ENCODE measurements at regions not wholly inside any gene's neighbourhood (a gene's known extent, or its start where the extent isn't known, plus 50 kb on each side); places are given as distances from the start of the nearest gene placed in this dataset.
"Not testable (repeated sequence)": the region's sequence is repeated elsewhere in the genome, so short reads cannot be mapped to it uniquely, and the experiment has no call there.

- DNase-seq = no peak
- no peaks in the 10 kb centered on the region for H3K36me3 ChIP-seq
- intact Hi-C loops (cut with DNase I; ENCODE audit: low total_unique reads) = no loop called here
- H3K4me3 ChIP-seq = no peak overlapping the region
- no peaks in the 10 kb centered on the region for H3K27me3 ChIP-seq
- no peak for TF ChIP-seq CTCF (IDR thresholded peaks at IDR 0.05 in 4 of 5, conservative IDR thresholded peaks at IDR 0.05 in 1 of 5)
- no peak for TF ChIP-seq POLR2A (IDR thresholded peaks at IDR 0.05)
- H3K9me3 ChIP-seq = no peaks in the 10 kb centered on the region
- no peak for ATAC-seq
- no peaks in the 10 kb centered on the region for H3K4me1 ChIP-seq
- no peak overlapping the region for H3K27ac ChIP-seq
- in situ Hi-C loops (cut with MboI; ENCODE audit: low sequenced_read_pairs in 4 of 4) = no loop called here
Measured at GRCh38 chr1:213511173-213511572, 460.1 kb downstream of the RPS6KC1 start.

- intact Hi-C loops (cut with DNase I; ENCODE audit: low total_unique reads) (no loop called here), in situ Hi-C loops (cut with MboI; ENCODE audit: low sequenced_read_pairs in 4 of 4) (no loop called here)
- Histone ChIP-seq H3K4me1 (no peaks in the 10 kb centered on the region), H3K27me3 (no peaks in the 10 kb centered on the region), H3K36me3 (no peaks in the 10 kb centered on the region), H3K9me3 (no peaks in the 10 kb centered on the region), H3K27ac (no peak overlapping the region), H3K4me3 (no peak overlapping the region)
- ATAC-seq (no peak), DNase-seq (no peak)
- TF ChIP-seq POLR2A (IDR thresholded peaks at IDR 0.05) (no peak), CTCF (IDR thresholded peaks at IDR 0.05 in 4 of 5, conservative IDR thresholded peaks at IDR 0.05 in 1 of 5) (no peak)
Measured at GRCh38 chr1:213512316-213512715, 461.3 kb downstream of the RPS6KC1 start.

- in situ Hi-C loops (cut with MboI; ENCODE audit: low sequenced_read_pairs in 4 of 4) (no loop called here), intact Hi-C loops (cut with DNase I; ENCODE audit: low total_unique reads) (no loop called here)
- no peaks in the 10 kb centered on the region for H3K4me1 ChIP-seq
- DNase-seq (no peak), ATAC-seq (no peak)
- H3K4me3 ChIP-seq = no peak overlapping the region
- no peak overlapping the region for H3K27ac ChIP-seq
- no peaks in the 10 kb centered on the region for H3K27me3 ChIP-seq
- no peaks in the 10 kb centered on the region for H3K36me3 ChIP-seq
- no peaks in the 10 kb centered on the region for H3K9me3 ChIP-seq
- TF ChIP-seq POLR2A (IDR thresholded peaks at IDR 0.05) (no peak), CTCF (IDR thresholded peaks at IDR 0.05 in 4 of 5, conservative IDR thresholded peaks at IDR 0.05 in 1 of 5) (no peak)
Measured at GRCh38 chr1:213513006-213513405, 462.0 kb downstream of the RPS6KC1 start.

- intact Hi-C loops (cut with DNase I; ENCODE audit: low total_unique reads); H3K9me3 ChIP-seq; in situ Hi-C loops (cut with MboI; ENCODE audit: low sequenced_read_pairs in 4 of 4); H3K36me3 ChIP-seq; H3K27ac ChIP-seq; H3K4me1 ChIP-seq; H3K4me3 ChIP-seq; ATAC-seq; H3K27me3 ChIP-seq; DNase-seq: not testable (repeated sequence)
Measured at GRCh38 chr1:213514408-213515179, 463.6 kb downstream of the RPS6KC1 start.

- Histone ChIP-seq H3K4me1 (no peaks in the 10 kb centered on the region), H3K4me3 (no peak overlapping the region), H3K9me3 (peaks cover 0 to 12% (median 0%) of the 10 kb centered on the region in 3 donors), H3K36me3 (no peaks in the 10 kb centered on the region), H3K27me3 (no peaks in the 10 kb centered on the region), H3K27ac (no peak overlapping the region)
- in situ Hi-C loops (cut with MboI; ENCODE audit: low sequenced_read_pairs in 4 of 4) (no loop called here), intact Hi-C loops (cut with DNase I; ENCODE audit: low total_unique reads) (no loop called here)
- TF ChIP-seq CTCF (IDR thresholded peaks at IDR 0.05 in 4 of 5, conservative IDR thresholded peaks at IDR 0.05 in 1 of 5) (no peak), POLR2A (IDR thresholded peaks at IDR 0.05) (no peak)
- ATAC-seq = no peak
- no peak for DNase-seq
Measured at GRCh38 chr1:213519098-213519497, 468.1 kb downstream of the RPS6KC1 start.
